GM18517 (cell line): ENCODE measurements at regions not wholly inside any gene's neighbourhood (a gene's known extent, or its start where the extent isn't known, plus 50 kb on each side); places are given as distances from the start of the nearest gene placed in this dataset.

Experiments
- ATAC-seq: cut with Tn5 transposase; IDR thresholded peaks from one replicate; pipeline ENCODE4 v1.9.1; 2021; ENCODE audit warnings: mild to moderate bottlenecking, moderate library complexity; ENCODE audit not compliant: unreplicated experiment

DNA sequence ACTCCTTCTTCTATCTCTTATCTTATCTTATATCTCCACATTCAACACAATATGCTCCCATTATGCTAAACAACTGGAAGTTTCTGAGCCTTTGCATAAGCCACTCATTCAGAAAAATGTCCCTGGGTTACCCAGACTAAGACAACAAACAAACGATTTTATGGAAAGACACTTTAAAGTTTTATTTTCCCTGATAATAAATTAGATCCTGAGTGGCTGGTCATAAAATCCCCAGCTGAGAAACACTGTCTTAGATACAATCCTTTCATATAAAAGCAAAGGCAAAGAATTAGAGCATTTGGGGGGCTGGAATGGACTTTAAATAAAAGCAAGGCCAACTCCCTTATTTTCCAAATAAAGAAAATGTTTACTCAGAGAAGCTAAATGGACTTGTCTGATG is 322.3 kb downstream of the GBE1 start:
- no peak for ATAC-seq

DNA sequence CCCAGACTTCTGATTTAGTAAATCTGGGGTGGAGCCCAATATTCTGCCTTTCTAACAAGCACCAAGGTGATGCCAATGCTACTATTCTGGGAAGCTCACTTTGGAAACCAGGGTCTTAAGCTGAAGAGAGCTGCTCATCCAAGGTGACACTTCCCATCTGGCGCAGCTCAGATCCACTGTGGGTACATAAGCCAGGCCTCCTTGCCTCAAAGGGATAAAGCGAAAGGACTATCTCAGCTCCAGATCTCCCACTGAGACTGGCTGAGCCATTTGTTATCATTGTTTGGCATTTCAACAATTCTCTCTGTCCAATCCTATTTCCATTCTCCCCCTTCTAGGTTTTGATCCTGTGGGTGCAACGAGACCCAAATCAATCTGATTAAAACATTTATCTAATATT is 323.8 kb downstream of the GBE1 start:
- ATAC-seq = no peak

DNA sequence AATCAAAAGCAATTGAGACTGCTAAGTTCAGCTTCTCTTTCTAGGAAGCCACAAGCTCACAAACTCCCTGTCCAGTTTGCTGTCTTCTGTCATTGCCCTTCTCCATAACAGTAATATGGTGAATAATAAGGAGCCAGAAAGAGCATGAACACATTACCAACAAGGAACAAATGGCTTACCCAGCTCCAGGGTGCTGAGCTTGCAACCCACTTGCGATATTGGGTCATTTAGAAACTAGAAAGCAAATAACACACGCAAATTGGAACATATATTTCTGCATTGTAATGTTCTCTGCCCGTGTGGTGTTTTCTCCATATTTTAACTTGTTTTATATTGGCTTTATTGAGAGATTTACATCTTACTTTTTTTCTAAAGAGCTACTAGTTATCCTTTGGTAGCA is 325.3 kb downstream of the GBE1 start:
- ATAC-seq = no peak

- no peak for ATAC-seq
These were observed 326.4 kb downstream of the GBE1 start for GRCh38 chr3:81435050-81435449.

GRCh38 chr3:81434161-81434560 is 327.3 kb downstream of the GBE1 start:
- ATAC-seq = no peak

DNA sequence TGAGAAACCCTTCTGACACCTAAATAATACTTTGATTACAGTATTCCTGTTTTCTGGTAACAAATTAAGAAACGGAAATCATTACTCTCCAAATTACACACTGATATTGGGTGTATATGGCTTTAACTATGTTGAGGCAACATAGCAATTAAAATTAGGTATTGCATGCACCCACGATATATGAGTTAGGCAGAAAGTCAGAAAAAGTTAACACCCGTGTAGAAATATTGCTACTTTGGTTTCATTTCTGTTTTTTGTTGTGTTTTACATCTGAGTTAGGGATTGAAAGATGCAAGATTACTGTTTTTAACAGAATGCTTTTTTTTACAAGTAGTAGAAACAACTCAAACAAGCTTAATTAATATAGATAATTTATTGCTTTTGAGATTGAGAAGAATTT is 327.8 kb downstream of the GBE1 start:
- ATAC-seq = no peak

GRCh38 chr3:81432456-81432855 is 329.0 kb downstream of the GBE1 start:
- ATAC-seq = no peak

DNA sequence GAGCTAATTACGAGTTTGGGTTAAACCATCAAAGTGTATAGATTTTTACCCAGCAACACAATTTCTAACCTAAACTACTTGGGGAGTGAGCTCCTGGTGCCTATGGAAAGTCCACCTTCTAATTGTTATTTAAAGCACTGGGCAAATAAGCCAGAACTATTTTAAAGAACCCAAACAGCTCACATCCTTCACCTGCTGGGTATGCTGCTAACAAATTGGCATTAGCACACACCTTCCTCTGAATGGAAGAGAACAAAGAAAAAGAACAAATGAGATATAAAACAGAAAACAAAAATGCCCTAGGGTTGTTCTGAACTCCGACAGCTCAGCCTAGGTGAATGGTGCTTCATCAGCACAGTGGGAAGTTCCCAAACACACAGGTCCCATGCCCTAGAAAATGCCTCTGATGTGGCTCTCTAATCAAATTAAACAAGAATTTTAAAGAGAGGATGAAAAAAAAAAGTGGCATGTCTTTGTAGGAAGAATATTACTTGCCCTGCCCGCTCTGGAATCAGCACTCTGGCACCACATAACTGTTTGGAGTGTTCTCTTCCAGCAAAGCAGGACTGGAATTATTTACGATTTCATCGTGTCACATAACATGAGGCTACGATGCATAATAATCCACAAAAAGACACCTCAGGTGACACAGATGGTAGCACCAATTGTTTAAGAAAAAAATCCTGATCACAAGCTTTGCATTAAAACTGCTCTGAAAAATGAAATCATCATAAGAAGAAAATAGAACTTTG is 334.4 kb downstream of the GBE1 start:
- no peak for ATAC-seq

GRCh38 chr3:81425198-81425868 is 336.1 kb downstream of the GBE1 start:
- no peak for ATAC-seq

GRCh38 chr3:81419228-81419627 is 342.2 kb downstream of the GBE1 start:
- no peak for ATAC-seq

GRCh38 chr3:81416812-81417211 is 344.6 kb downstream of the GBE1 start:
- no peak for ATAC-seq

DNA sequence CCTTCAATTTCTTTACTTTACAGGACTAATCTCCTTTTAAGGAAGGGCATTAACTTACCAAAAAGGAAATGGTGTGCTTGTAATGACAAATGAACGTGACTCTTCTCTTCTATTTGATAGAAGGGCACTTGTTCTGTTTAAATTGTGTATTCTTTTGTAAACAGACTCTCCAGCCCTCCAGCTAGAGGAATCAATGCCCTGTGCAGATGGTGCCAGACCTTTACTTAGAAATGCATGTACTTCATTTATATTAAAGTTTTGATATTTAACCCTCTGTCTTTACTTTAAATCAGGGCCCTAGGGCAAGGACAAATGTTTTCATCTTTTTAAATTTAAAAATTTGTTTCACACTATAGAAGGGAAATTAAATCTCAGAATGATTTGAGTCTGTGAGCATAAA is 355.1 kb downstream of the GBE1 start:
- no peak for ATAC-seq

GRCh38 chr3:81395739-81396513 is 365.5 kb downstream of the GBE1 start:
- no peak for ATAC-seq

DNA sequence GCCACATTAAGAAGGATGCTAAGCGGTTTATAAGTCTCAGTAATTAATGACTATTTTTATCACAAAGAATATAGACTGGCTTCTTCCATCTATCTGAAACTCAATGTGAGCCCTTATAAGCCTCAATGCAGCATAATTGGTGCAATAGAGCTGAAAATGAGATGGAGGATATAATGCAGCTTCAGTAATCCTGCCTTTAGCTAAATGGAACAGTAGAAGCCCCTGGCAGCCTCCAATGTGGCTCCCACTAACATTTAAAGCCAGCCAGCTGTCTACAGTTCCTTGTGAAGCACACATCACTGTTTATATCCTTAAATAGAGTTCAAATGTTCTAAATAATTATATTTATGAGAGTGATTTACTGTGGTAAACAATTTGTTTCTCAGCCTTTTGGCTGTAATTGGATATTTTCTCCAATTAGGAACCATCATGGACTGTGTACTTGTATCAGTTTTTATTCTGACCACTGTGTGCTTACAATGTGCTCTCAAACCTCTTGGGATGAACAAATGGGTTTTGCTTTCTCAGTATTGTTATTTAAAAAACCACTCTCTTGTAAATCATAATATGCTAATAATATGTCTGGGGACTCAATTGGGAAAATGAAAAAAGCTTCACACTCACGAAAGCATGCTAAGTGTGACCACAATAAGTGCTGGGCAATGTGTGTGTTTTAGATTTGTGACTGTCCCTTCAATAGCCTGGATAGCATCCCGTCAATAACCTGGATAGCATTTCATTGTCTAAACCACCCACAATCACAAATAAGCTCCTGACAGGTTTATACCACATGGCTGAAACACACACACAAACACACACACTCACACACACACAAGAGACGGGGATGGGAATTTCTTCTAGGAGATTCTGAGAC is 366.6 kb downstream of the GBE1 start:
- ATAC-seq = no peak

GRCh38 chr3:81393251-81393650 is 368.2 kb downstream of the GBE1 start:
- ATAC-seq = no peak

DNA sequence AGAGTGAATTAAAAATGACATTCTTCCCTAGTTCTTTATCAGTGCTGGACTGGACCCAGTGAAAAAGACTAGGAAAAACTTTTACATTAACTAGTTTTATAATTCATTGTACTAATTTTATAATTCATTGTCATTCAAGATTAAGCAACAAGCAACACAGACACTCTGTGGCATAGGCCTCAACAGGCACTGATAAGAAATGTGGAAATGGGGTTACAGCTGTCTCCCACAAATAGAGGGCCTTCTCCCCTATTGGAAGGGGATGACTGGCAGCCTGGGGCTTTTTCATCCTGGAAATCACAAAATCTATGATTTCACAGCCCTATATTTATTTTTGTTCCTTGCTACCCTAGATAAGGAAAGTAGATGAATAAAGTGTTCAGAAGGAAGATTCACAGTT is 370.6 kb downstream of the GBE1 start:
- no peak for ATAC-seq

DNA sequence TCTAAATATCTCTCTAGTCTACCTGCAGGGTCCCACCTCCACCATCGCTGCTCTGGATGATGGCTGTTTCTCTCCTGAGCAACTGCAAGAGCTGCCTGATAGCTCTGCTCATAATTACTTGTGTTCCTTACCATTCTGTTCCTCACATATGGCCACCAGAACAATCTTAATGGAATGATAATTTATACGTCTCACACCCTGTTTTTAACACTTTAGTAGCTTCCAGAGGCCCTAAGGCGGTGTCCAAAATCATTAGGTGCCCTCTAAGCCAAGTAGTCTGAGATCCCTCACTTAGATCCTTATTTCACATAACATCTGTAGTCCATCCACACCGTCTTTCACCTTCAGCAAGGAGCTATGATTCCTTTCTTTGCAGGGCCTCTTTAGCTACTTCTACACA is 373.3 kb downstream of the GBE1 start:
- no peak for ATAC-seq

DNA sequence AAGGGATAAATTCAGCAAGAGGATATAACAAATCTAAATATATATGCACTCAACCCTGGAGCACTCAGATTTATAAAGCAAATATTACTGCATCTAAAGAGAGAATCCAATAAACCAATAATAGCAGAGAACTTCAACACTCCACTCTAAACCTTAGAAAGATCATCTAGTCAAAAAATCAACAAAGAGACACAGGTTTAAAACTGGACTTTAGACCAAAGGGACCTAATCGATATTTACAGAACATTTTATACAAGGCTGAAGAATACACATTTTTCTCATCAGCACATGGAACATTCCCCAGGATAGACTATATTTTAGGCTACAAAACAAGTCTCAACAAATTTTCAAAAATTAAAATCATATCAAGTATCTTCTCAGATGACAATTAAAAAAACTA is 379.0 kb downstream of the GBE1 start:
- no peak for ATAC-seq

- ATAC-seq = no peak
These were observed 381.2 kb downstream of the GBE1 start for GRCh38 chr3:81380234-81380633.

- ATAC-seq = no peak
These were observed 382.7 kb downstream of the GBE1 start for GRCh38 chr3:81378552-81379293.
